HG02938 (cell line): ENCODE measurements at regions not wholly inside any gene's neighbourhood (a gene's known extent, or its start where the extent isn't known, plus 50 kb on each side); places are given as distances from the start of the nearest gene placed in this dataset.

Source experiments
- ATAC-seq: cut with Tn5 transposase; IDR thresholded peaks from one replicate; pipeline ENCODE4 v1.9.1; 2021; ENCODE audit warnings: mild to moderate bottlenecking, moderate library complexity; ENCODE audit not compliant: unreplicated experiment

GRCh38 chr22:34038801-34039555 lies 118.7 kb upstream of the LARGE1 start:
- ATAC-seq: no peak

GRCh38 chr22:34045311-34045710 lies 125.0 kb upstream of the LARGE1 start:
- ATAC-seq: no peak

GRCh38 chr22:34055525-34056200 lies 135.4 kb upstream of the LARGE1 start:
- no peak for ATAC-seq

- no peak for ATAC-seq
Measured at GRCh38 chr22:34057726-34058125, 137.4 kb upstream of the LARGE1 start.

GRCh38 chr22:34064696-34065095 lies 144.4 kb upstream of the LARGE1 start:
- ATAC-seq: no peak

- ATAC-seq: no peak
Measured at GRCh38 chr22:34067031-34067430, 146.8 kb upstream of the LARGE1 start.

- no peak for ATAC-seq
Measured at GRCh38 chr22:34068001-34068400, 147.7 kb upstream of the LARGE1 start.

- ATAC-seq: no peak
Measured at GRCh38 chr22:34070051-34070450, 149.8 kb upstream of the LARGE1 start.

- no peak for ATAC-seq
Measured at GRCh38 chr22:34070531-34070930, 150.3 kb upstream of the LARGE1 start.

GRCh38 chr22:34072585-34072984 lies 152.3 kb upstream of the LARGE1 start:
- ATAC-seq: no peak

GRCh38 chr22:34080433-34080832 lies 160.2 kb upstream of the LARGE1 start:
- ATAC-seq: no peak

- ATAC-seq: no peak
Measured at GRCh38 chr22:34096770-34097169, 176.5 kb upstream of the LARGE1 start.

- ATAC-seq: no peak
Measured at GRCh38 chr22:34099278-34099677, 179.0 kb upstream of the LARGE1 start.

GRCh38 chr22:34102633-34103032 lies 182.4 kb upstream of the LARGE1 start:
- no peak for ATAC-seq

GRCh38 chr22:34105461-34106062 lies 185.3 kb upstream of the LARGE1 start:
- ATAC-seq: no peak

GRCh38 chr22:34108168-34108567 lies 187.9 kb upstream of the LARGE1 start:
- ATAC-seq: no peak

GRCh38 chr22:34111210-34111824 lies 191.0 kb upstream of the LARGE1 start:
- no peak for ATAC-seq

GRCh38 chr22:34113381-34113780 lies 193.1 kb upstream of the LARGE1 start:
- ATAC-seq: no peak

GRCh38 chr22:34114406-34114805 lies 194.1 kb upstream of the LARGE1 start:
- no peak for ATAC-seq

- ATAC-seq: no peak
Measured at GRCh38 chr22:34115722-34116121, 195.4 kb upstream of the LARGE1 start.

- no peak for ATAC-seq
Measured at GRCh38 chr22:34116126-34116525, 195.8 kb upstream of the LARGE1 start.

GRCh38 chr22:34122042-34122441 lies 201.8 kb upstream of the LARGE1 start:
- no peak for ATAC-seq
